Hematopoietic multipotent progenitor cell treated with erythropoietin and hydrocortisone succinate and interleukin-3 and kit ligand, for 6 days (in vitro differentiated cells): ENCODE measurements at regions not wholly inside any gene's neighbourhood (a gene's known extent, or its start where the extent isn't known, plus 50 kb on each side); places are given as distances from the start of the nearest gene placed in this dataset.

Experiments
- DNase-seq: peaks from one replicate; pipeline ENCODE4 v3.0.0-alpha.2; 2015

DNA sequence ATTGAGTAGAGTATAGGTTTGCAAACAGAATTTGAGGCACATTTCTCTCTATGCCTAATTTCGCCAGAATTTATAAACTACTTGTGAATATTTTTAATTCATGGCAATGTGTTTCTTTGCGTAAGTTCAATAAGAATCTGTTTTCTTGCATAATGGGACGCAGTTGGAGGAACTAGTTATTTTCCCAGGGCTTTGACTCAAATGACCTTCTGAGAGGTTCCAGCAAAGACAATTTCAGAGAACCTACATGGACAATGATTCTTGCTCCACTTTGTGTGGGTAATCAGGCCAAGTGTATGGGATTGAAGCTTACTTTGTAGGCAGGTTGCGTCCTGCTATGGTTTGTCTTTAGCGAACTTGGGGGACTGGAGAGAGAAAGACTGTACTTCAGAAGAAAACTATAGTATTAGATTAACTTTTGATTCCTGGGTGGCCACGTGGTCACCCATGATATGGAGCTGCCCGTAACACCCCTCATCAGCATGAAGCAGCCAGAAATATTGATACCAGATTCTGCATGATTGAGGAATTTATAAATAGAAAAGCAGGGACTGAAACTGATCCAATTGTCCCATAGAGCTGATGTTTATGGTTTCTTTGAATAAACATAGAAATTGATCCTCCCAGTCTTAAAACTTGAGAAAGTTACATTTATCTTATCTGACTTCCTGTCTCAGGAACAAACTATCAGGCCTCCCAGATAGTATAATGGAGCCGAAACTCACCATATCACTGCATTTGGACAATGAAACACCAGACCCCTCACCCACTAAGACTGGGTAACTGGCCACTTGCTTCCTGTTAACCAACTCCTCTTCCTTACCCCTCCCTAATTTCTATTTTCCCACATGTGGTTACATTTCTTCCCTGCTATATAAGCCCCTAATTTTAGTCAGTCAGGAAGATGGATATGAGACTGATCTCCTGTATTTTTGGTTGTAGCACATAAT lies 815.3 kb upstream of the HS6ST1 start:
- DNase-seq, result no peak

DNA sequence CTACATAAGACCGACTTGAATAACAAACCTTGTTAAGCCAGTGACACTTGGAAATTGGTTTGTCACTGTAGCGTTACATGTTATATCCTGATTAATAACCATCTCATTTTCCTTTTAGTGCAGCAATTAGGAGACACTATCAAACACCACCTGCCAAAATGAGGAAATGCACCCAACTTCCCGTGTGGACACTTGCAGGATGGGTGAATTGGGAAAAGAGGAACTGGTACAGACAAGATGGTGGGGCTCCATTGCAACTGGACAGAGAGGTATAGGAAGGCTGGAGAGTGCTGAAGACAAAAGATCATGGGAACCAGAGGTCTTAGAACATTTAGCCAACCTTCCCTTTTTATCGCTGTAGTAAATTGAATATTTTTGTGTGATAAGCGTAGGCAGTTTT lies 816.3 kb upstream of the HS6ST1 start:
- DNase-seq, result no peak

DNA sequence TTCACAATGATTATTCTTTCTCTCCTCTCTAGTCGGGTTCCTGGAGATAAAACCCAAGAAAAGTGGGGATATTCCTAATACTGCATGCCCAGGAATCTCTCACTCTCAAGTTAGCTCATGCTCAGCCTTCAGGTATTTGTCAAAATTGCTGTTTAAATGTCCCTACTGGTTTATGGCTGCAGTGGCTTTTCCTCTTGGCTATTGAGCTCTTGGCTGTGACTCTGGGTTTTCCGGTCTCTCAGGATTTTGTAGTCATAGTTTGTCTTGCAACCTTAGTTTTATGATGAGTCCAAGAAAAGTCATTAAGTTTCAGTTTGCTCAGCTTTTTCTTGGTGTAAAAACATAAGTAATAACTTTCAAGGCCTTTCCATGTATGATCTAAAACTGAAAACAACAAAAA lies 820.7 kb upstream of the HS6ST1 start:
- DNase-seq, result no peak

DNA sequence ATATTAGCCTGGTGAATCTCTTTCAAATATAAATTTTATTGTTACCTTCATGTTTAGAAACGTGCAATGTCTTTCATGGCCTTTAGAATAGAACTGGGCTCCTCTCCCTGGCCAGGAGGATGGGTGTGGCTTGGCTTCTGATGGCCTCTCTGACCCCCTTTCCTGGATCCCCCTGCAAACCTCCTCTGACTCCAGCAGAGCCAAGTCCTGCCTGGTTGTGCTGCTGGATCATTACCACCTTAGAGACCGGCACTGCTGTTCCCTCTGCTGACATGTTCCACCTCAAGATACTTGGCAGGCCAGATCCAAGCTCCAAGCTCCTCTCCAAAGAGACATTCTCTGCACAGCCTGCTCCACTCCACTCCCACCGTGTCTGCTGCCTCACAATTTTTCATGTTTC lies 823.8 kb upstream of the HS6ST1 start:
- DNase-seq, result no peak

DNA sequence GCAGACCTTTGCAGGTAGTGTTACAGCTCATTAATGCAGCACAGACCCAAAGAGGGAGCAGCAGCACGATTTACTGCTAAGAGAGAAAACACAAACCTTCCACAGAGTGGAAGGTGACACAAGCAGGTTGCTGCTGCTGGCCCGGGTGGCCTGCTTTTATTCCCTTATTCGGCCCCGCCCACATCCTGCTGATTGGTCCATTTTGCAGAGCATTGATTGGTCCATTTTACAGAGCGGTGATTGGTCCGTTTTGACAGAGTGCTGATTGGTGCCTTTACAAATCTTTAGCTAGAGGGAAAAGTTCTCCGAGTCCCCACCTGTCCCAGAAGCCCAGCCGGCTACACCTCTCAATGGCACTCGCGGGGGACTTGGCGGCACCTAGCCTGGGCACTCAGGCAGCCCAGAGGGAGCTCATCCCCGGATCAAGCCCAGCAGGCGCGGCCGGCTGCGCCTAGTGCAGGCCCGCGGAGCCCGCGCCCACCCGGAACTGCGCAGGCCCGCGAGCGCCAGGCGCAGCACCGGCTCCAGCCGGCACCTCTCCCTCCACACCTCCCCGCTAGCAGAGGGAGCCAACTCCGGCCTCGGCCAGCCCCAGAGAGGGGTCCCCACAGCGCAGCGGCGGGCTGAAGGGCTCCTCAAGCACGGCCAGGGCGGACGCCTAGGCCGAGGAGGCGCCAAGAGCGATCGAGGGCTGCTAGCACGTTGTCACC lies 825.6 kb upstream of the HS6ST1 start:
- no peak for DNase-seq

DNA sequence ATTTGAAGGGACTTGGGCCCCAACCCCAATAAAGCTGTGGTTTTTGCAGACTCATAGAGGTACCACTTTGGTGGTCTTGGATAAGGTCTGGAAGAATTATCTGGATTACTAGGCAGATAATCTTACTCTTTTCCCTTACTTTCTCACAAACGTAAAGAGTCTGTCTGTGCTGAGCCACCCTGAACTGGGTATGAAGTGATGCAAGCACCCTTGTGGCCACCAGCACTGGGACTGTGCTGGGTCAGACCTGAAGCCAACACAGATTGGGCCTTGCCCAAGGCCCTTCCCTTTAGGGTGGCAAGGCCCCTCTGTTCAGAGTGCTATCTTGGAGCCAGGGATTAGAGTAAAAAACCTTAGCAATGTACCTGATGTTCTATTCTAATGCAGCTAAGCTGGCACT lies 827.0 kb upstream of the RAB6C start:
- no peak for DNase-seq

DNA sequence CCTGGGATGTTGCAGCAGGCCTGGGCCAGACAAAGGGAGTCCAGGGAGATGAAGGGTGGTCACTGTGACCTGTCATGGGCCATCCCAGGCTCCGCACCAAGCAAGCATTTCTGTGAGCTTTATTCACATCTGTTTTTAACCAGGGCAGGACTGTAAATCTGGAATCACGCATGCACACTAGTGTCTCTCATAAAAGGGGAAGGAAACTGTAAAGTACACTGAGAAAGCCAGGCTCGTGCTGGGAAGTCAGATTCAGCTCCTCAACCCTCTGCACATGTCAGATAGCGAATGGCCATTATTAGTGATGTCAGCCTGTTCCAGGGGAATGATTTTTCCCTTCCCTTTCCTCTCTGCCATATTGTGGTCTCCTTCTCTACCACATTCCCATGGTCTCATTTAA lies 818.6 kb upstream of the RAB6C start:
- DNase-seq, result peak; percentile 12

DNA sequence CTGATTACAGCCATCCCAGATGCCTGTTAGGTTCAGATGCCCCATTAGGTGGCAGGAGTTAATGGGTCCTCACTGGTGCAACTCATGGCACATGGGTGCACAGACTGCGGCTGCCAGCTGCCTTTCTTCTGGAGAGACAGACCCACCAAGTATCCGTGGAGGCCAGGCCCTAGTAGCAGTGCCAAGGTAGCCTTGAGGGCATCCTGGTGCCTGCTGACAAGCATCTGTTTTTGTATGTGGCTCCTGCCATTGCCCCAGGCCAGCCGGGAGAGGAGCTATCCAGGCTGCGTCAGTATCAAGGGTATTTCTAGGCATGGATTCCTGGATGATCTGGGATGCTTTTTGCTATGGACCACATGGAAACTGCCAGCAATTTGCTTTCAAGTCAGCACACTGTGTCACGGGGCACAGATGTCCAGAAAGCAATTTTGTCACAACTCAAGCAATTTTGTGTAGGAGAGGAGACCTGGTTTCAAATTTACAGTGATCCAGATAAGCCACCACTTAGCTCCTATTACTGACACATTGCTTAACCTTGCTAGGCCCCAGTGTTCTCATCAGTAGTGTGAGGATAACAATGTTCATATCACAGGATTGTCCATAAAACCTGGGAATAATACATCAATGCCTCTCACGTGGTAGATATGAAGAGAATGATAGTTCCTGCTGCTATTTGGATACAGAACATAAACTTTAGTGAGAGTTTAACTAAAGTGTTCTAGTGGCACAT lies 815.1 kb upstream of the RAB6C start:
- no peak for DNase-seq

DNA sequence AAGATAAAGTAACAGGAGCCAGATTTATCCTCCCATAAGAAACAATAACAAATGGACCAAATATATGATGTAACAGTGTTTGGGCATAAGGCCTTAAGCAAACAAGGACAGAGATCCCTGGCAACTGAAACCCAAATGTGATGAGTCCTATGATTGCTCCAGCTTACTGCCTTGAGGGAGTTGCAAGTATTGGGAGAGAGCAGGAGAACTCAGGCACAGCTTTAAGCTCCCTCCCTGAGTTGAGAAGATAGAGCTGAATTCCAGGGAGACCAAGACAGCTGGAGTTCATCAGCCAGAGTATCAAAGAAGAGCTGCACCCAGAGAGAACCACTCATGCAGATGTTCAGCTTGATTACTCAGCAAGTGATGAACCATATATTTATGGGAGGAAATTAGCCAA lies 814.5 kb upstream of the RAB6C start:
- no peak for DNase-seq

DNA sequence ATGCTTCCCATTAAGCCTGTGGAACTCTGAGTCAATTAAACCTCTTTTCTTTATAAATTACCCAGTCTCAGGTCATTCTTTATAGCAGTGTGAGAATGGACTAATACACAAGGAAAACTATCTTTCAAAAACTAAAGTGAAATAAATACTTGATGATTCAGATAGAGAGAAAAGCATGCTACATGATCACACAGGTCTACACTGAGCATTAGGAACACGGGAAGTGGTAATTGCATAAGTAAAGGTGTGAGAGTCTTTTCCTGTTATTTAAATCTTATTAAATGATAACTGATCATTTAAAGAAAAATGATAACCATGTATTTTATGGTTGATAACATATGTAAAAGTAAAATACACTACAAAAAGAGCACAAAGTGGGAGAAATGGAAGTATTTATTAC lies 812.0 kb upstream of the RAB6C start:
- DNase-seq, result no peak

DNA sequence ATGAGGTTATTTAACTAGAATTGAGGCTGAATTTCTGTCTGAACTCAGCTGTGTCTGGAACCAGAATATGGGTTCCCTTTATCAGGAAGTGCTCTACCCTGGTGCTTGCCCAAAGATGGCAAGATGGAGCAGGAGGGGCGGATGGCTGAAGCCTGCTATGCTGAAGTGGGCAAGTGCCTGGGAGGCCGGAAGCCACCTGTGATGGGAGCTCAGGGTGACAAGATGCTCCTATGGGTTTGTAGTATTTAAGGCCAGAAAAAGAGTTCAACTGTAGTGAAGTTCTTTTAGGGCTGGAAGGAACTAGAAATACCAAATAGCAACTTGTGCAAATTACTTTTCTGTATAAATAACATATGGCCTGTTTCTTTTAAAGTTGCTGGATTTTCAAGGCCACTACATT lies 808.9 kb upstream of the RAB6C start:
- DNase-seq, result no peak

DNA sequence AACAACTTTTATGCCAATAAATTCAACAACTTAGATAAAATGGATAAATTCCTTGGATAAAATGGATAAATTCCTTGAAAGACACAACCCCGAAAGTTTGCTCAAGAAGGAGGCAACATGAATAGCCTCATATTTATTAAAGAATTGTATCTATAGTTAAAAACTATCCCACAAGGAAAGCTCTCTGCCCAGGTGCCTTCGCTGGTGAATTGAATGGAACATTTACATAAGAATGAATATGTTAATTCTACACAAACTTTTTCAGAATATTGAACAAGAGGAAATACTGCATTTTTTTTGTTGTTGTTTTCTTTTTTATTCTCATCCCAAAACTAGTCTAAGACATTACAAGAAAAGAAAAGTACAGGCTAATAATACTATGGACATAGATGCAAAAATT lies 805.3 kb upstream of the RAB6C start:
- DNase-seq, result no peak

DNA sequence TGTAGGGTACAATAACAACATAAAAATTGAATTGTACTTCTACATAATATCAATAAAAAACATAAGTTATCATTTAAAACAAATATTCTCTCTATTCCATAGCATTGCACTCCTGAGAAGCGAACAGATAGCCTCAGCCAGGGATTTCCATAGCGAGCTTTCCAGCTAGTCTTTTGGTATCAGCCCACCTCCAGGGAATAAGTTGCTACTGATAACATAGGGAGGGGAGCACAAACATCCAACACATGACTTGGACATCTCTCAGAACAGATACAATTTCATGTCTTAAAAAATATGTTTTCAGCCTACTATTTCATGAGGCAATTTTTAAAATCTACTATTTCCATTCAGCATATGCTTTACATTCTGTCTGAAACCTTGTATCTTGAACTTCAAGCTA lies 804.4 kb upstream of the RAB6C start:
- no peak for DNase-seq

DNA sequence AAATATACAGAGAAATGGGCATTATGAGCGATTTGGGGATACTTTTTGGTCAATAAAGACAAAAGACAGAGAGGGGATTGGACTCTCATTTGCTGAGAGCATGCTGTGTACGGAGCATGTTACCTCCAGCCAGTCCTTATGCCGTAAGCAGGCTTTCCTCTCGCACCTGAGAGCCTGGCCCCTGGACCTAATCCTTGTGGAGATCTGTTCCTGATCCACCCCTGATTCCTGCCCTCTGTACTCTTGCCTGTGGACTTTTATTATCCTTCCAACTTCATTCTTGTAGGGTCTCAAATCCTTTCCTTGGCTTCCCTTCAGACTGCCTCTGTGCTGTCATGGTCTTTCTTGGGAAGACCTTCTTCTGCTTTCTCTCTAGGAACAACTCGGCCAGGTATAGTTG lies 803.1 kb upstream of the RAB6C start:
- DNase-seq, result no peak

DNA sequence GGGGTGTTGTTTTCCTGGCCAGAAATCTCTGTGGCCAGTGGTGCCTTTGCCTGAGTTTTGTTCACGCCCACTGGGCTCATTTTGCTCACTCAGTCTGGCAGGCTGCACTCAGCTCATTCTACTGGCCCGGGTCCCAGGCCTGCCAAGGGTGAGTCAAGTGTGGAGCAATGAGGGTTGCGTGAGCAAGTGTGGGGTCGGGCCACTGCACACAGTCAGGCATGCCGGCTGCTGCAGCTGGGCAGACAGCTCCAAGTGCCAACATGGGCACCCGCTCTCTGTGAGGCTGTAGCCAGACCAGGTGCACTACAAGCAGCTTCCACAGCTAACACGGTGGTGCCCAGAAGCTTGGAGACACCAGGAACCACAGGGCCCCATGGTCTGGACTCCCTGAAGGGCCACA lies 801.1 kb upstream of the RAB6C start:
- no peak for DNase-seq

DNA sequence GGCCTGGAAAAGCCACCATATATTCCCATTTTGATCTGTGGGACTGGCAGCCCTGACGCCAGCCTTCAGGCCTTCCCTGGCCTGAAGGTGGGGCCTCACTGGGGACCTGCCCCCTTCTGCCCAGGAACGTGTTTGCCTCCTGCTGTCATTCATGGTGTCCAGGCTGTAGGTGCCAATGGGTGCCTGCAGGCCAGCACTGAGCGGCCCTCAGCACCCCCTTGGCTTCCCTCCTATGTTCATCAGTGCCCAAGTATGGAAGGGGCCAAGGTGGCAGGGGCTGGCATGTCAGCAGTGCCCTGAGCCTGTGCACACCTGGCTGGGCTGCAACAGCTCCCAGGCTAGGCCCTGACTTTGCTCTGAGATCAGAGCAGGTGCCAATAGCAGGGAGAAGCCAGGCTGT lies 800.3 kb upstream of the RAB6C start:
- no peak for DNase-seq

DNA sequence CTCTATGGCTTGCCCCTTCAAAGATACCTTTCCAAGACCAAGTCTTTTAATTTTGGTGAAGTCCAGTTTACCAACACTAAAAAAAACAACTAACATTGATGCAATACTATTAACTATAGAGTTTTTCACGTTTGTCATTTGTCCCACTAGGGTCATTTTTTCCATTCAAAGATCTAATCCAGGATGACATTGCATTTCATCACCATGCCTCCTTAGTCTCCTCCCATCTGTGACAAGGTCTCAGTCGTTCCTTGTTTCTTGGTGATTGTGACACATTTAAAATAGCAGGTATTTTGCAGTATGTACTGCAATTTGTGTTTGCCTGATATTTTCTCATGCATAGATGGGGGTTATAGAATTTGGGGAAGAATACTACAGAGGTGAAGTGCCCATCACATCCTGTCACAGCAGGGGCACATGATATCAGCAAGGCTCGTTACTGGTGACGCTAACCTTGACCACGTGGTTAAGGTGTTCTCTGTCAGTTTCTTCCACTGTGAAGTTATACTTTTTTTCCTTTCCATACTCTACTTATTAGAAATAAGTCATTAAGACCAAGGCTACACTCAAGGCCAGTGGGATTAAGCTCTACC lies 799.2 kb upstream of the RAB6C start:
- no peak for DNase-seq

DNA sequence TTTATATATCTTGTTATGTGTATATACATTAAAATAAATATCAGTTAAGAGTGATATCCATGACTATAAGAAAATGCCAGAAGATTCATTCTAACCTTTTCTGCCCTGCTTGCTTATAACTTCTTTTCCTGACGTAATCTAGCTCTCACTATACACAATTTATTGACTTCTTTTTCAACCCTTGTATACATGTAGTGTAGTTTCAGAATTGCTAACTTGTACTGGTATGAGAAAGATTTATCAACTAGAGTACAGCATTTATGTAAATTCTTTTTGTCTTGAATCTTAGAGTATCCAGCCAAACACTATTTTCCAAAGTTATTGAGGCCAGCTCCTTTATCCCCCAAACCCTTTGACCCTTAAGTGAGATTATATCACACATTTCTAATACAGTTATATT lies 798.0 kb upstream of the RAB6C start:
- DNase-seq, result no peak

DNA sequence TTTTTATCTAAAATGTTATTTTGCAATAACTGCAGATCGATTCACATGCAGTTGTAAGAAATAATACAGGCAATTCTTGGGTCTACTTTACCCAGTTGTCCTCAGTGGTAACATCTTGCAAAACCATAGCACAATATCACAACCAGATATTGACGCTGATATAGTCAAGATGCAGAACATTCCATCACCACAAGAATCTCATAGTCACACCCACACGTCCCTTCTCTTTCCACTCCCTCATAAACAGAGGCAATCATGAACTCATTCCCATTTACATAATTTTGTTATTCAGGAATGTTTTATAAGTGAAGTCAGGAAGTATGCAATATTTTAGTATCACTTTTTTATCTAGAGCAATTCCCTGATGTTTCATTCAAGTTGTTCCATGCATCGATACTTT lies 797.5 kb upstream of the RAB6C start:
- DNase-seq, result no peak

DNA sequence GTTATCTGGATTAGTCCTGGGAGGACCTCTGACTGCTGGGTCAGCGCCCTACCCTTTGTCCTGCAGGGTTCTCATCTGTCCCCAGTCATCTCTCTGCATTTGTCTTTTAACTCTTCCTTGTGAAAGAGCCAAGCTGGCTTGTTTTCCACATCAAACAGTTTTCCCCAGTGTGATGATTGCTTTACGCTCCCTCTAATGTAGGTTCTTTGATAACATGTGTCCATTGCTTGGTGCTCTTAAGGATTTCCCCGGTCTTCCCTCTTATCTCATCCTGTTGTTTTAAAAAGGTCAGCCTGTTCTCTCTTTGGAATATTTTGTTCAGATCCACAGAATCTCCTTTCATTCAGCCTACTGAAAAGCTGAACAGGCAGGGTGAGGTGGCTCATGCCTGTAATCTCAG lies 792.1 kb upstream of the RAB6C start:
- no peak for DNase-seq

DNA sequence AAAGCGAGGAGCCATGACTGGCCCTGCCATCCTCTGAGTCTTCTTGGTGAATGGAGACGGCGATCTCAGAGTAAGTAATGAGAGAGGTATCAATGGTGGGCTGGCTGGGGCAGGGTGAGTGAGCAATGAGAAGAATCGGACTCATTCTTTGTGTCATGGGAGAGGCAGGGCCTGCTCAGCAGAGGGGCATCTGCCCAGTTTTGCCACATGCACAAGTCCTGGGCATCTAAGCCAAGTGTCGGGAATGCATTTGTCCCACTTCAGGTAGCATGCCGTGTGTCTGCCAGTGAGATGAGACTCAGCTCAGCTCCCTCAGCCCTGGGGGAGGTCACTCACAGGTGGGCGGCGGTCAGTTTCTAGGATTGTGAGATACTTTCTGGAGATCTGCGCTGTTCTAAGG lies 791.0 kb upstream of the RAB6C start:
- no peak for DNase-seq

DNA sequence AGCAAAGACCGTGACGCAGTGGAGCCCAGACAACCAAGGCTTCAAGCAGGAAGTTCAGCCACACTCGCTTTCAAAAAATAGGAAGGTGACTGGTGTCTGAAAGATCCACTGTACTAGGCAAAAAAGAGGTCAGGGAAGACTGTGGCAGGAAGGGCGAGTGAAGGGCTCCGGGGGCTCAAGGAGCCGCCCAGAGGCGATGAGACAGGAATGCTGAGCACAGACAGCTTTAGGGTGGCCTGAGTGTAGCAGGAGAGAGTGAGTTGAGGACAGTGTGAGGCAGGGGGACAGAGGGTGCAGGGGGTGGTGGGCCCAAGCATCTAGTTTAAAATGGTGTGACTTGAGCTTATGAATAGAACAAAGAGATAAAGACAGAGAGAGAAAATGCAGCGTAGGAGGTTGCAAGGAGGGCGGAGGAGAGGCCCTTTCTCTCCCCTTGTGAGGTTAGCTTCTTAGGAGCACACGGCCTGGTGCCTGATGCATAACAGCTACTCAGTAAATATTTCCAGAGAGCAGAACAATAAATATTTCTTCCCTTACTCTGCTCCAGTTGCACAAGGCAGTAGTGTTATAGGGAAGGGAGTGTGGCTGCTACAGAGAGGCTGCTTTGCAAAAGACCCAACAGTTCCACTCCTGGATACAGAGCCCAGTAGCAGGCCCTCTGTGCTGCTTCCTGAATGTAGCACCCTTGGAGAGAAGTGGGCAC lies 789.7 kb upstream of the RAB6C start:
- no peak for DNase-seq

DNA sequence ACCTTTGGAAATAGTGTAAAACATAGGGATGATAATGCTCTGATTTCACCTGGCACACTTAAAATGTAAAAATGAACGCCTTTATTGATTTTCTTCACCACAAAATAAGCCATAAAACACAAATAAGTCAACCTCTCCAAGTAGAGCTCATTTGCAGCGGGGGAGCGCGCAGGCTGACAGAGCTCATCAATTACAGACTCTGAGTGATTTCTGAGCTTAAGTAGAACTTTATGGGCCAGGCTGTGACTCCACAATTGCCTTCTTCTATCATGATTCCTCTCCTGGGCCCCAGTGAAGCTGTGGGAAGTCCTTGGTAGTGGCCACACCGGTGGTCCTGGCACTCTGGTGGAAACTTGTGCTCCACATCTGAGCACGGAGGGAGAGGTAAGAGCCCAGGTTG lies 789.0 kb upstream of the RAB6C start:
- DNase-seq, result no peak
